ENCODE measurements at regions not wholly inside any gene's neighbourhood (a gene's known extent, or its start where the extent isn't known, plus 50 kb on each side); places are given as distances from the start of the nearest gene placed in this dataset.

GRCh38 chr9:13648068-13648467 lies 368.6 kb upstream of the MPDZ start:
- Mint-ChIP-seq H3K4me3 (no peak overlapping the region), H3K9me3 (peaks cover 2 to 7% of the 10 kb centered on the region in 2 experiments; a peak in 4 of 5 replicates)
- no peak overlapping the region for H3K4ac ChIP-seq (ENCODE audit: low read depth, low read length)

More at GRCh38 chr9:13648068-13648467, 368.6 kb upstream of the MPDZ start:
- TF ChIP-seq CTCF (conservative IDR thresholded peaks at IDR 0.05) = no peak
- no peak overlapping the region for H3K27ac Mint-ChIP-seq
- Histone ChIP-seq H4K20me1 (ENCODE audit: control insufficient read depth, insufficient read depth, insufficient read length) (no peaks in the 10 kb centered on the region), H3K23me2 (ENCODE audit: insufficient read length, low read depth, low read length, poor library complexity, severe bottlenecking) (no peaks in the 10 kb centered on the region), H3K14ac (ENCODE audit: insufficient read depth, low read length) (no peak overlapping the region), H2BK15ac (ENCODE audit: low read depth, low read length) (no peak overlapping the region), H3K79me1 (ENCODE audit: insufficient read depth, low read depth, low read length, poor library complexity, severe bottlenecking) (no peaks in the 10 kb centered on the region), H3K4me1 (ENCODE audit: insufficient read depth, low read length) (no peaks in the 10 kb centered on the region; the same call in 1 of the 2 replicates), H4K8ac (replicated peaks; ENCODE audit: insufficient read length, low read depth, low read length) (no peak overlapping the region), H2AK5ac (ENCODE audit: insufficient read length, low read length) (no peak overlapping the region), H2BK20ac (ENCODE audit: low read depth, low read length, poor library complexity, severe bottlenecking) (no peak overlapping the region), H3T11ph (ENCODE audit: low read length) (no peak overlapping the region), H3K27me3 (ENCODE audit: insufficient read depth, low read length) (no peaks in the 10 kb centered on the region), H3K9ac (ENCODE audit: extremely low read depth, insufficient read length, low read length) (no peak overlapping the region), H3K9me3 (ENCODE audit: control insufficient read depth, low read depth, low read length) (no peaks in the 10 kb centered on the region), H2BK12ac (ENCODE audit: insufficient read length, low read depth, low read length) (no peak overlapping the region), H2BK5ac (ENCODE audit: insufficient read length, low read length) (no peak overlapping the region), H3K4me2 (ENCODE audit: insufficient read depth, insufficient read length, low read length) (no peak overlapping the region), H3K23ac (ENCODE audit: insufficient read length, low read depth, low read length) (no peak overlapping the region), H3K27ac (ENCODE audit: insufficient read length, low read depth, low read length) (no peak overlapping the region), H2BK120ac (ENCODE audit: low read depth, low read length, poor library complexity, severe bottlenecking) (no peak overlapping the region), H4K5ac (ENCODE audit: insufficient read length, low read depth, low read length) (no peak overlapping the region), H3K18ac (ENCODE audit: insufficient read length, low read depth, low read length) (no peak overlapping the region), H3K79me2 (ENCODE audit: insufficient read depth, low read length) (no peaks in the 10 kb centered on the region), H2AFZ (ENCODE audit: low read length) (no peak overlapping the region), H3K56ac (ENCODE audit: insufficient read length, low read depth, low read length) (no peak overlapping the region), H4K91ac (ENCODE audit: insufficient read length, low read depth, low read length) (no peak overlapping the region)
- H3K27me3 Mint-ChIP-seq (ENCODE audit: low read depth) = no peaks in the 10 kb centered on the region
- H3K36me3 Mint-ChIP-seq (ENCODE audit: insufficient read depth in 1 of 3, low read depth in 3 of 3) = no peaks in the 10 kb centered on the region; a peak in 1 of 7 replicates
- no peak for DNase-seq
- H3K4me1 Mint-ChIP-seq = peaks cover 3% of the 10 kb centered on the region in 2 experiments; a peak in 2 of 4 replicates
